Activated naive CD8-positive, alpha-beta T cell treated with anti-CD3 and anti-CD28 coated beads for 36 hours (primary cell): ENCODE measurements at regions not wholly inside any gene's neighbourhood (a gene's known extent, or its start where the extent isn't known, plus 50 kb on each side); places are given as distances from the start of the nearest gene placed in this dataset.
"Not testable (repeated sequence)": the region's sequence is repeated elsewhere in the genome, so short reads cannot be mapped to it uniquely, and the experiment has no call there.

Source experiments
- DNase-seq: peaks from one replicate; pipeline ENCODE4 v3.0.0; 2021
- H3K27ac Mint-ChIP-seq: one replicate; pipeline ENCODE4 v1.8.0; 2022; ENCODE audit warnings: mild to moderate bottlenecking, moderate library complexity, mixed read lengths
- H3K27me3 Mint-ChIP-seq: one replicate; pipeline ENCODE4 v1.8.0; 2022; ENCODE audit warnings: mild to moderate bottlenecking, mixed read lengths
- H3K36me3 Mint-ChIP-seq: one replicate; pipeline ENCODE4 v1.8.0; 2021; ENCODE audit warnings: mild to moderate bottlenecking, mixed read lengths
- H3K4me1 Mint-ChIP-seq: one replicate; pipeline ENCODE4 v1.8.0; 2021; ENCODE audit warnings: mixed read lengths
- H3K4me3 Mint-ChIP-seq: one replicate; pipeline ENCODE4 v1.8.0; 2022; ENCODE audit warnings: mild to moderate bottlenecking, moderate library complexity, mixed read lengths
- H3K9me3 Mint-ChIP-seq: one replicate; pipeline ENCODE4 v1.8.0; 2022; ENCODE audit warnings: mixed read lengths

DNA sequence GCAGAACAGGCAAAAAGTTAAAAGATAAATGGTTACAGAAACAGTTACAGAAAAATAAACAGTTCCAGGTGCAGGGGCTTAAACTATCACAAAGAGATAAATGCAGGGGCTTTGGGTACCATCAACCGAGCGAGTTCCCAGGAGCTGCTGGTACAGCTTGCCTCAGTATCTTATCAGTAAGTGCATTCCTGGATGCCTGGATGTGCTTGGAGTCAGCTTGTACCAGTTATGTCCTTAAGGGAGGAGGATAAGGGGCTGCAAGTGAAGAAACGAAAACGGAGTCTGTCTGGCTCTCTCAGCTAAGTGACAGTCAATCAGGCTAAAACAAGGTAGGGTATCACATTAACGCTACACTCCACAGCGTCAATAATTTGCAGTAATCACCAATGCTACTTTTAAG, 79.3 kb upstream of the GRIN2A start:
- H3K27ac Mint-ChIP-seq, H3K4me1 Mint-ChIP-seq, H3K9me3 Mint-ChIP-seq, DNase-seq, H3K36me3 Mint-ChIP-seq, H3K4me3 Mint-ChIP-seq, H3K27me3 Mint-ChIP-seq: not testable (repeated sequence)

DNA sequence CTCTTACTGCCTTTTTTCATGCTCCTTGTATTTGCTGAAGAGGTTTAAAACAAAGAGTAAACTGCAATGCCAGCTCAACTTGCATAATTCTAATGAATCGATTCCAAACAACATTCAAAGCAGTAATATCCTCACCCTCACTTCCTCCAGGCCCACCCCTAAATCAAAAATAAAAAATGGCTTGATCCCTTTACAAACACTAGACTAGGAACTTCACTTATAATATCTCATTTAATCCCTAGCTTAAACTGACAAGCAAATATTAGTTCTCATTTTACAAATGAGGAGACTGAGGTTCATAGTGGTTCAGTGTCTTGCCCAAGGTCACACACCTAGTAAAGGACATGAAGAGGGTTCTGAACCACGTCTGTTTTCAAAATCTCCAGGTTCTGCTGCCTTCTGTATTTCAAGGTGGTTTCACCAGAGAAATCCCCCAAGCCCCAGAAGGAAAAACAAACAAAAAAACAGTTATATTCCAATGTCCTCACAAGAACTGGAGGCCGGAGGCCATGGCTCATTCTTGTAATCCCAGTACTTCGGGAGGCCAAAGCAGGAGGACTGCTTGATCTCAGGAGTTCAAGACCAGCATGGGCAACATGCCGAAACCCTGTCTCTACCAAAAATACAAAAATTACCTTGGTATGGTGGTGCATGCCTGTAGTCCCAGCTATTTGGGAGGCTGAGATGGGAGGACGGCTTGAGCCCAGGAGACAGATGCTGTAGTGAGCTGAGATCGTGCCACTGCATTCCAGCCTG, 80.3 kb upstream of the GRIN2A start:
- no peak overlapping the region for H3K4me3 Mint-ChIP-seq
- no peak overlapping the region for H3K27ac Mint-ChIP-seq
- no peak for DNase-seq
- H3K36me3 Mint-ChIP-seq: no peaks in the 10 kb centered on the region
- H3K27me3 Mint-ChIP-seq: no peaks in the 10 kb centered on the region
- peaks cover 13% of the 10 kb centered on the region for H3K4me1 Mint-ChIP-seq
- H3K9me3 Mint-ChIP-seq: no peaks in the 10 kb centered on the region

DNA sequence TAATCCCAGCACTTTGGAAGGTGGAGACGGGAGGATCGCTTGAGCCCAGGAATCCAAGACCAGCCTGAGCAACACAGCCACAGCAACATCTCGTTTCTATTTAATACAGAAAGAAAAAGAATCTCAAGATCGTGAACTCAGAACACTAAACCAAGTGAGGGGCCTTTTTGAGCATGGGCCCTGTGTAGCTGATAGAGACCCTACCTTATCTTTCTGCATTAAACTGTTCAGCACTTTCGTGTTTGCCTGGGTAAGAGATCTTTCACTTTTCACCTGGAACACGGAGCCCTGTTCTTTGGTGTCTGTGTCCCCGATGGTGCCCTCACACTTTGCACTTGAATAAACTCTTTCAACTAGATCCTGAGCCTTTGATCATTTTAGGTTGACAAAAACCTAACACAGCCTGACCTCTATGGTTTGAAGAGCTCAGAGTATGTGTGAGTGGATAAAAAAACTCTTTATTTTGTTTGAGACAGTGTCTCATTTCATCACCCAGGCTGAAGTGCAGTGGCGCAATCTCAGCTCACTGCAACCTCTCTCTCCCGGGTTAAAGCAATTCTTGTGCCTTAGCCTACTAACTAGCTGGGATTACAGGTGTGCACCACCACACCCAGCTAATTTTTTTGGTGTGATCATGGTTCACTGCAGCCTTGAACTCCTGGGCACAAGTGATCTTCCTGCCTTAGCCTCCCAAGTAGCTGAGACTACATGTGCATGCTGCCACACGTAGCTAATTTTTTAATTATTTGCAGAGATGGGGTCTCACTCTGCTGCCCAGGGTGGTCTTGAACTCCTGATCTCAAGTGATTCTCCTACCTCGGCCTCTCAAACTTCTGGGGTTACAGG, 83.8 kb upstream of the GRIN2A start:
- H3K27me3 Mint-ChIP-seq: no peaks in the 10 kb centered on the region
- H3K27ac Mint-ChIP-seq: peak overlapping the region; percentile 38
- H3K4me1 Mint-ChIP-seq: peaks cover 13% of the 10 kb centered on the region
- H3K36me3 Mint-ChIP-seq: no peaks in the 10 kb centered on the region
- H3K9me3 Mint-ChIP-seq: peaks cover 2% of the 10 kb centered on the region
- DNase-seq: no peak
- H3K4me3 Mint-ChIP-seq: no peak overlapping the region

GRCh38 chr16:10266809-10267208, 84.6 kb upstream of the GRIN2A start:
- peaks cover 3% of the 10 kb centered on the region for H3K9me3 Mint-ChIP-seq

GRCh38 chr16:10269632-10270031, 87.4 kb upstream of the GRIN2A start:
- Mint-ChIP-seq H3K9me3 (peaks cover 5% of the 10 kb centered on the region), H3K27ac (no peak overlapping the region), H3K27me3 (no peaks in the 10 kb centered on the region), H3K36me3 (peaks cover 2% of the 10 kb centered on the region), H3K4me1 (peaks cover 13% of the 10 kb centered on the region), H3K4me3 (no peak overlapping the region)
- no peak for DNase-seq

More at GRCh38 chr16:10266809-10267208, 84.6 kb upstream of the GRIN2A start:
- Mint-ChIP-seq H3K27me3 (no peaks in the 10 kb centered on the region), H3K27ac (no peak overlapping the region), H3K4me1 (peaks cover 13% of the 10 kb centered on the region), H3K36me3 (peaks cover under 1% of the 10 kb centered on the region), H3K4me3 (no peak overlapping the region)
- DNase-seq: peak; percentile 29

DNA sequence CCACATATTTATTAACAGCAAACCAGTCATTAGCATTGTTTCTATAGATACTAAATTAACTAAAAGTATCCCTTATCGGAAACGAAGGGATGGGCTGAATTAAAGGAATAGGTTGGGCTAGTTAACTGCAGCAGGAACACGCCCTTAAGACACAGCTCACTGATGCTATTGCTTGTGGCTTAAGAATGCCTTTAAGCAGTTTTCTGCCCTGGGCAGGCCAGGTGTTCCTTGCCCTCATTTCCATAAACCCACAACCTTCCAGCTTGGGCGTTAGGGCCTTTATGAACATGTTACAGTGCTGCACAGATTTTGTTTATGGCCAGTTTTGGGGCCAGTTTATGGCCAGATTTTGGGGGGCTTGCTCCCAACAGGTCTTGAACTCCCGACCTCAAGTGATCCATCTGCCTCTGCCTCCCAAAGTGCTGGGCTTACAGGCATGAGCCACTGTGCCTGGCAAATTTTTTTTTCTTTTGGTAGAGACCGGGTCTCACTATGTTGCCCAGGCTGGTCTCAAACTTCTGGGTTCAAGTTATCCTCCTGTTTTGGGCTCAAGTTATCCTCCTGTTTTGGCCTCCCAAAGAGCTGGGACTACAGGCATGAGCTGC, 90.1 kb upstream of the GRIN2A start:
- H3K9me3 Mint-ChIP-seq, H3K36me3 Mint-ChIP-seq, H3K27me3 Mint-ChIP-seq, H3K4me3 Mint-ChIP-seq, H3K27ac Mint-ChIP-seq, H3K4me1 Mint-ChIP-seq, DNase-seq: not testable (repeated sequence)

GRCh38 chr16:10275214-10275996, 93.2 kb upstream of the GRIN2A start:
- not testable (repeated sequence) for H3K4me1 Mint-ChIP-seq, H3K4me3 Mint-ChIP-seq, H3K9me3 Mint-ChIP-seq, H3K27me3 Mint-ChIP-seq, H3K36me3 Mint-ChIP-seq, DNase-seq
- peak overlapping the region; percentile 78 for H3K27ac Mint-ChIP-seq

DNA sequence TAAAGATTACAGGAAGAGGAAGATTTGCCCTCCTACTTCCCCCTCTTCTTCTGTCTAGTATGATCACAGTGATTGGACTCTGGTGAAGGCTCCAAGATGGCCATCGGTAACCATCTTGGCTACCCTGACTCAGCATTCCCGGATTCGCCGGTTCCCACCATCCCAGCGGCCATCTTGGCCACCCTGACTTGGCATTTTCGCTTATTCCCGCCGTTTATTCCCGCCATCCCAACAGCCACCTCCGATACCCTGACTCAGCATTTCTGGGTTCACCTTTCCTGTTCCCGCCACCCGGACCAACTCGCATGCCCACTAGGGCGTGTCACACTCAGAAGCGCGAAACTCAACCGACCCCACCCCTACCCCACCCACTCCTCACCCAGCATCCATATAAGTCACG, 95.4 kb upstream of the GRIN2A start:
- peaks cover 5% of the 10 kb centered on the region for H3K9me3 Mint-ChIP-seq
- peaks cover 9% of the 10 kb centered on the region for H3K4me1 Mint-ChIP-seq
- no peak overlapping the region for H3K27ac Mint-ChIP-seq
- peaks cover 6% of the 10 kb centered on the region for H3K36me3 Mint-ChIP-seq
- DNase-seq: no peak
- H3K4me3 Mint-ChIP-seq: no peak overlapping the region
- no peaks in the 10 kb centered on the region for H3K27me3 Mint-ChIP-seq

DNA sequence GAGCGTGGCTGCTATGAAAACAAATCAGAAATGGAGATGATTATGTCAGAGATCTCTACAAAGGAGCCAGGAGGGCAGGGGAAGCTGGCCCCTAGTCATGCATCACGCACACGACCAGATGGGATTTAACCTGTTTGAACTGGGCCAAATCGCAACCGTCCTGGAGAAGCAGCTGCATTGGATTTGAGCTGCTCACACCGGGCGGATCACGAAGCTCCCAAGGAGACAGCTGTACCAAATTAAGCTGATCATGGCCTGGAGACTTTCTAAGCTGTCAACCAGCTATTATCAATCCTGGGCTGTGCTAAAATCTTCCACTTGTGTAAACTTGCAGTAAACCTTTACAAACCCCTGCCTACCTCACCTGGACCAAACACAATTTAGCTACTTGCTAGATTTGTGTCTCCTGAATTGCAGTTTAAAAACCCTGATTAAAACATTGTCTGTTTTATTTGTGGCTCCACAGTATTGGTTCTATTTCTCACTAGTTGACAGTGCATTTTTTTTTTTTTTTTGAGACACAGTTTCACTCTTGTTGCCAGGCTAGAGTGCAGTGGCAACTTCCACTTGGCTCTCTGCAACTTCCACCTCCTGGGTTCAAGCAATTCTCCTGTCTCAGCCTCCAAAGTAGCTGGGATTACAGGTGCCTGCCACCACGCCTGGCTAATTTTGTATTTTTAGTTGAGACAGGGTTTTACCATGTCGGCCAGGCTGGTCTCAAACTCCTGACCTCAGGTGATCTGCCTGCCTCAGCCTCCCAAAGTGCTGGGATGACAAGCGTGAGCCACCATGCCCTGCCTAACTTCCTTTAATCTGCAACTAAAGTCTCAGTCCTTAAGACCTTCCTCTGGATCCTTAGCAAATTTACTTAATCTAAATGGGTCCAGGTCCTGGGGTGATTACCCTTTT, 98.3 kb upstream of the GRIN2A start:
- Mint-ChIP-seq H3K4me1 (peaks cover 6% of the 10 kb centered on the region), H3K27ac (no peak overlapping the region), H3K4me3 (no peak overlapping the region), H3K27me3 (no peaks in the 10 kb centered on the region), H3K9me3 (peaks cover 5% of the 10 kb centered on the region), H3K36me3 (peaks cover 4% of the 10 kb centered on the region)
- no peak for DNase-seq

DNA sequence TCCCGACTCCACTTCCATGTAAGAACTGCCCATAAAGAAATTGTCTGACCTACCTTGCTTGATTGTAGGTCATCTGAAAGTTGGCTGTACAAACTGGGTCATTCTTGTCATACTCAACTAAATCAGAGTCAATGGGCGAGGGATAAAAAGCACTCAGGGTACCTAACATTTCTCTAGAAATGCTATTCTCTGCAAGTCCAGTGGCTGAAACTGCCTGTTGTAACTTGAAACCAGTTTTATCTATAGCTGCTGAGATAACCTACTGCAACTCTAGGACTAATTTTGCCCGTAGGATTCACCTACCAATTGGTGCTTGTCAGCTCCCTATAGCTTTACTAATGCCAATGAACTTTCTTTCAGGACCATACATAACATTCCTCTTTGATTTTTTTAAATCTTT, 100.1 kb upstream of the GRIN2A start:
- DNase-seq: no peak
- peaks cover 5% of the 10 kb centered on the region for H3K9me3 Mint-ChIP-seq
- no peaks in the 10 kb centered on the region for H3K36me3 Mint-ChIP-seq
- no peaks in the 10 kb centered on the region for H3K27me3 Mint-ChIP-seq
- H3K4me1 Mint-ChIP-seq: no peaks in the 10 kb centered on the region
- H3K4me3 Mint-ChIP-seq: no peak overlapping the region
- no peak overlapping the region for H3K27ac Mint-ChIP-seq

GRCh38 chr16:10283246-10283645, 101.0 kb upstream of the GRIN2A start:
- DNase-seq, H3K4me3 Mint-ChIP-seq, H3K9me3 Mint-ChIP-seq, H3K36me3 Mint-ChIP-seq, H3K4me1 Mint-ChIP-seq, H3K27ac Mint-ChIP-seq, H3K27me3 Mint-ChIP-seq: not testable (repeated sequence)

- not testable (repeated sequence) for H3K36me3 Mint-ChIP-seq, H3K27ac Mint-ChIP-seq, H3K4me1 Mint-ChIP-seq, DNase-seq, H3K27me3 Mint-ChIP-seq, H3K4me3 Mint-ChIP-seq
- peaks cover 18% of the 10 kb centered on the region for H3K9me3 Mint-ChIP-seq
Observed at GRCh38 chr16:10290467-10291105, 95.3 kb upstream of the ATF7IP2 start.

DNA sequence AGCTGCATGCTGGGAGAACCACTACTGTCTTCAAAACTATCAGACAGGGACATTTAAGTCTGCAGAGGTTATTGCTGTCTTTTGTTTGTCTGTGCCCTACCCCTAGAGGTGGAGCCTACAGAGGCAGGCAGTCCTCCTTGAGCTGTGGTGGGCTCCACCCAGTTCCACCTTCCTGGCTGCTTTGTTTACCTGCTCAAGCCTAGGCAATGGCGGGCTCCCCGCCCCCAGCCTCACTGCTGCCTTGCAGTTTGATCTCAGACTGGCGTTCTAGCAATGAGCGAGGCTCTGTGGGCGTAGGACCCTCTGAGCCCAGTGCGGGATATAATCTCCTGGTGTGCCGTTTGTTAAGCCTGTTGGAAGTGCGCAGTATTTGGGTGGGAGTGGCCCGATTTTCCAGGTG, 93.7 kb upstream of the ATF7IP2 start:
- not testable (repeated sequence) for H3K4me1 Mint-ChIP-seq, H3K4me3 Mint-ChIP-seq, H3K27me3 Mint-ChIP-seq, DNase-seq, H3K27ac Mint-ChIP-seq, H3K36me3 Mint-ChIP-seq
- H3K9me3 Mint-ChIP-seq: peaks cover 18% of the 10 kb centered on the region

DNA sequence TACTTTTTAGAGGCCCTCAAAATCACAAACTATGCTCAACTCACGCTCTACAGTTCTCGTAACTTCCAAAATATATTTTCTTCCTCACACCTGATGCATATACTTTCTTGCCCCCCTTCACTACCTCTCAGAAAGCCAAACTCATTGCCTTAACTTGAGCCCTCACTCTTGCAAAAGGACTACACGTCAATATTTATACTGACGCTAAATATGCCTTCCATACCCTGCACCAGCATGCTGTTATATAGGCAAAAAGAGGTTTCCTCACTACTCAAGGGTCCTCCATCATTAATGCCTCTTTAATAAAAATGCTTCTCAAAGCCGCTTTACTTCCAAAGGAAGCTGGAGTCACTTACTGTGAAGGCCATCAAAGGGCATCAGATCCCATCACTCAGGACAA, 92.9 kb upstream of the ATF7IP2 start:
- not testable (repeated sequence) for H3K36me3 Mint-ChIP-seq, H3K4me1 Mint-ChIP-seq, DNase-seq, H3K4me3 Mint-ChIP-seq, H3K27ac Mint-ChIP-seq, H3K27me3 Mint-ChIP-seq
- peaks cover 18% of the 10 kb centered on the region for H3K9me3 Mint-ChIP-seq
